ENCODE measurements at regions not wholly inside any gene's neighbourhood (a gene's known extent, or its start where the extent isn't known, plus 50 kb on each side); places are given as distances from the start of the nearest gene placed in this dataset.

DNA sequence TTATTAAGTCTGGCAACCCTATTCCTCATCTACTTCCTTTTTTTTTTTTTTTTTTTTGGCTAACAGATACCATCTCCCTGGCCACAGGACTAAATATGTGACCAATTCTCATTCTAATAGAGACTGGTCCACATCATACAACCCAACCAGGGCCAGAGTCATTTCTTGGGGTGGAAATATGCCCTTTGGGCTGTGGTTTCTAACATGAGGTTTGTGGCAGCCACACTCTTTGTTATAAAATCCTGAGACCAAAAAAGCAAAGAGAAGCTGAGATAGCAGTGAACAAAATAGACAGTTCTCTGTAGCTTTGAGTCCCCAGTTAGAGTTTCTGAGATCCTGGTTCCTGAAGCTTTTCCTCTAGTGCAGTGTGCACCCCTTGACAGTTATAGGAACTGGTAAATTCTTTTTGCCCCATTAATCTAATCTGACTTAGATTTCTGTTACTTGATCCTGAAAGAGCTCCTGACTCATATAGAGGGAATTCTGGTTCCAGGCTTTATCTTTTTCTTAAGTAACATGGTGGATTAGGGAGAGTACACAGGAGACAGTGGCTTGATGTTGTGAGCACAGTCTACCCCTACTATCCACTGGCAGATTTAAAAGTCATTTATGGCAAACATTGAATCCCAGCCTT, 86.8 kb downstream of the MAIP1 start:
- Mint-ChIP-seq H3K4me1 (no peaks in the 10 kb centered on the region), H3K36me3 (ENCODE audit: low read depth) (no peaks in the 10 kb centered on the region), H3K4me3 (no peak overlapping the region), H3K27me3 (peaks cover 12% of the 10 kb centered on the region), H3K27ac (no peak overlapping the region), H3K9me3 (peaks cover 11% of the 10 kb centered on the region)
- no peak for DNase-seq
- ChIA-PET CTCF (interaction anchor here (0.6 kb wide), 1 partner anchor 322 kb away, joined by 3 read pairs; no protein-coding TSS in a partner anchor), POLR2A (no interaction called here)

DNA sequence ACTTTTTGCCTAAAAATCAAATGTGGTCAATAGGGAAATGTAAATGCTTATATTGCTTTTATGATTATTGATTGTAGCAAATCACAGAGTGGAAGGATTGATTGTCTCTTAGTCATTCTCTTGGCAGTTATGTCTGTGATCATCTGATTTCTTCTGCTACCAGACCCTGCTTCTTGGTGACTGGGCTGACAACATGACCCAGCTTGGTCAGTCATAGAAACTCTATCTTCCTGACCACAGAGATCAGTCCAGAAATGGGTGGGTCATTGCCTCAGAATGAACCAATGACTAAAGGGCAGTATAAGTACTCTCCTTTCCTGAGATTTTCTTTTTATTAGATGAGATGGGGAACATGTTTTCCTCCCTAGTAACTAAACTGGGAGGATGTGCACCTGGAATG, 87.6 kb downstream of the MAIP1 start:
- H3K9me3 Mint-ChIP-seq = peaks cover 11% of the 10 kb centered on the region
- no peak for DNase-seq
- H3K27ac Mint-ChIP-seq = no peak overlapping the region
- CTCF ChIA-PET = no interaction called here
- no peak overlapping the region for H3K4me3 Mint-ChIP-seq
- no peaks in the 10 kb centered on the region for H3K36me3 Mint-ChIP-seq (ENCODE audit: low read depth)
- POLR2A ChIA-PET = no interaction called here
- H3K4me1 Mint-ChIP-seq = no peaks in the 10 kb centered on the region
- peaks cover 12% of the 10 kb centered on the region for H3K27me3 Mint-ChIP-seq

DNA sequence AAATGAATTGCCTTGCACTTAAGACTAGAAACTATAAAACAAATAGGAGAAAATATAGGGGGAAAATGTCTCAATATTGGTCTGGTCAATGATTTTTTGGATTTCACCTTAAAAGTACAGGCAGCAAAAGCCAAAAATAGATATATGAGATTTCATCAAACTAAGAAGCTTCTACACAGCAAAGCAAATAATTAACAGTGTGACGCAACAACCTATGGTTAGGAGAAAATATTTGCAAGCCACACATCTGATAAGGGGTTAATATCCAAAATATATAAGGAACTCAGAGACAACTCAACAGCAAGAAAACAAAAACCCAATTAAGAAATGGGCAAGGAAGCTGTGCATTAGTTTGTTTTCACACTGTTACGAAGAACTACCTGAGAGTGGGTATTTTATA, 89.1 kb downstream of the MAIP1 start:
- Mint-ChIP-seq H3K27me3 (peaks cover 16% of the 10 kb centered on the region), H3K36me3 (ENCODE audit: low read depth) (no peaks in the 10 kb centered on the region), H3K4me1 (no peaks in the 10 kb centered on the region), H3K9me3 (peaks cover 11% of the 10 kb centered on the region), H3K4me3 (no peak overlapping the region), H3K27ac (no peak overlapping the region)
- CTCF ChIA-PET = no interaction called here
- POLR2A ChIA-PET = no interaction called here
- no peak for DNase-seq

DNA sequence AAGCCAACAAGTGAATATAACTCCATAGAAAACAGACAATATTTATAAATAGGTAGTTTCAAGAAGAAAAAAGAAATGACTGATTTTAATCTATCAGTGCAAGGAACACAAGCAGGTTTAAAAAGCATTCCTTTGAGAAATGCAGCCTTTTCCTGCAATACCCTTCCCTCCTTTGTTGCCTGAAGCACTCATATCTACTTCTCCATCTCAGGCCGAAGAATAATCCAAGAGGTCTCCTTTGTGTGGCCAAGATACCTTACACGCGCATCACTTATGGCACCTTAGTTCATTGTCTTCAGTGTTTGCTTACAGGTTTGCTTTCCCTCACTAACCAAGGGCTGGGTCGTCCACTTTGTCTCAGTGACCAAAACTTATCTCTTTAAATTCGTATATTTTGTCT, 93.0 kb downstream of the MAIP1 start:
- Mint-ChIP-seq H3K9me3 (peaks cover 11% of the 10 kb centered on the region), H3K4me1 (no peaks in the 10 kb centered on the region), H3K4me3 (no peak overlapping the region), H3K36me3 (ENCODE audit: low read depth) (no peaks in the 10 kb centered on the region), H3K27ac (no peak overlapping the region), H3K27me3 (peaks cover 25% of the 10 kb centered on the region)
- no peak for DNase-seq
- ChIA-PET CTCF (no interaction called here), POLR2A (no interaction called here)

- Mint-ChIP-seq H3K36me3 (ENCODE audit: low read depth) (no peaks in the 10 kb centered on the region), H3K27me3 (peaks cover 25% of the 10 kb centered on the region), H3K27ac (no peak overlapping the region), H3K9me3 (peaks cover 9% of the 10 kb centered on the region), H3K4me3 (no peak overlapping the region), H3K4me1 (no peaks in the 10 kb centered on the region)
- POLR2A ChIA-PET = no interaction called here
- no peak for DNase-seq
- CTCF ChIA-PET = no interaction called here
Measured at GRCh38 chr2:200049086-200049485, 93.7 kb downstream of the MAIP1 start.

- POLR2A ChIA-PET = no interaction called here
- H3K4me1 Mint-ChIP-seq = no peaks in the 10 kb centered on the region
- DNase-seq = no peak
- H3K27me3 Mint-ChIP-seq = peaks cover 27% of the 10 kb centered on the region
- no peak overlapping the region for H3K4me3 Mint-ChIP-seq
- H3K27ac Mint-ChIP-seq = no peak overlapping the region
- H3K9me3 Mint-ChIP-seq = peaks cover 6% of the 10 kb centered on the region
- H3K36me3 Mint-ChIP-seq (ENCODE audit: low read depth) = no peaks in the 10 kb centered on the region
- CTCF ChIA-PET = interaction anchor here (0.7 kb wide), 1 partner anchor 41 kb away, joined by 3 read pairs; no protein-coding TSS in a partner anchor
Measured at GRCh38 chr2:200050921-200051610, 95.7 kb downstream of the MAIP1 start.

DNA sequence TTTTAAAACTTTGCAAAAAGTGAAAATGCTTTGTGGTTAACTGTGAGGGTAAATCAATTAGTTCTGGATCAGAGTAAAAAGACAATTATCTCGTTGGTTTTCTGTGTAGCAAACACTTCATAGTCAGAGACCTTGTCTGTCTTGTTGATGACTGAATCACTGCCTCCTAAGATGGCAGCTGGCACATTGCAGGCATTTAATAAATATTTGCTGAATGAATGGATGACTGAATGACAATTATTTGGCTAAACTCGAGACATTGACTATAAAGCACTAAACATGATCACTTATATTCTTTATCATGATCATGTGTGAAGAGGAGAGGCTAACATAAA, 96.2 kb downstream of the MAIP1 start:
- no peak for DNase-seq
- Mint-ChIP-seq H3K36me3 (ENCODE audit: low read depth) (no peaks in the 10 kb centered on the region), H3K9me3 (peaks cover 2% of the 10 kb centered on the region), H3K27ac (no peak overlapping the region), H3K4me3 (no peak overlapping the region), H3K27me3 (peaks cover 27% of the 10 kb centered on the region), H3K4me1 (no peaks in the 10 kb centered on the region)
- POLR2A ChIA-PET = no interaction called here
- CTCF ChIA-PET = no interaction called here

- Mint-ChIP-seq H3K27ac (no peak overlapping the region), H3K4me1 (no peaks in the 10 kb centered on the region), H3K9me3 (peaks cover 3% of the 10 kb centered on the region), H3K36me3 (ENCODE audit: low read depth) (no peaks in the 10 kb centered on the region), H3K4me3 (no peak overlapping the region), H3K27me3 (peaks cover 31% of the 10 kb centered on the region)
- ChIA-PET CTCF (no interaction called here), POLR2A (no interaction called here)
- no peak for DNase-seq
Measured at GRCh38 chr2:200052627-200053026, 97.2 kb downstream of the MAIP1 start.

GRCh38 chr2:200054681-200055468, 99.5 kb downstream of the MAIP1 start:
- Mint-ChIP-seq H3K27ac (no peak overlapping the region), H3K4me3 (no peak overlapping the region), H3K27me3 (peaks cover 38% of the 10 kb centered on the region), H3K36me3 (ENCODE audit: low read depth) (no peaks in the 10 kb centered on the region), H3K9me3 (peaks cover 4% of the 10 kb centered on the region), H3K4me1 (no peaks in the 10 kb centered on the region)
- ChIA-PET CTCF (no interaction called here), POLR2A (no interaction called here)
- DNase-seq = no peak

GRCh38 chr2:200056105-200056504, 100.7 kb downstream of the MAIP1 start:
- no peak for DNase-seq
- H3K36me3 Mint-ChIP-seq (ENCODE audit: low read depth) = no peaks in the 10 kb centered on the region
- no peak overlapping the region for H3K4me3 Mint-ChIP-seq
- ChIA-PET CTCF (no interaction called here), POLR2A (no interaction called here)
- peaks cover 31% of the 10 kb centered on the region for H3K27me3 Mint-ChIP-seq
- H3K27ac Mint-ChIP-seq = no peak overlapping the region
- no peaks in the 10 kb centered on the region for H3K4me1 Mint-ChIP-seq
- peaks cover 4% of the 10 kb centered on the region for H3K9me3 Mint-ChIP-seq

- no peaks in the 10 kb centered on the region for H3K36me3 Mint-ChIP-seq (ENCODE audit: low read depth)
- POLR2A ChIA-PET = no interaction called here
- CTCF ChIA-PET = no interaction called here
Measured at GRCh38 chr2:200063155-200063554, 107.8 kb downstream of the MAIP1 start.

GRCh38 chr2:200064879-200065278, 109.5 kb downstream of the MAIP1 start:
- ChIA-PET POLR2A (no interaction called here), CTCF (interaction anchor here (0.5 kb wide), 1 partner anchor 262 kb away, joined by 4 read pairs; no protein-coding TSS in a partner anchor)
- Mint-ChIP-seq H3K9me3 (no peaks in the 10 kb centered on the region), H3K4me1 (no peaks in the 10 kb centered on the region), H3K4me3 (no peak overlapping the region), H3K27me3 (peaks cover 27% of the 10 kb centered on the region), H3K27ac (no peak overlapping the region), H3K36me3 (ENCODE audit: low read depth) (no peaks in the 10 kb centered on the region)
- DNase-seq = no peak

More at GRCh38 chr2:200063155-200063554, 107.8 kb downstream of the MAIP1 start:
- H3K4me1 Mint-ChIP-seq = no peaks in the 10 kb centered on the region
- H3K27me3 Mint-ChIP-seq = peaks cover 39% of the 10 kb centered on the region
- no peaks in the 10 kb centered on the region for H3K9me3 Mint-ChIP-seq
- H3K27ac Mint-ChIP-seq = no peak overlapping the region
- H3K4me3 Mint-ChIP-seq = no peak overlapping the region
- DNase-seq = no peak

- ChIA-PET POLR2A (no interaction called here), CTCF (no interaction called here)
- no peak overlapping the region for H3K4me3 Mint-ChIP-seq
- no peaks in the 10 kb centered on the region for H3K4me1 Mint-ChIP-seq
- DNase-seq = no peak
- H3K36me3 Mint-ChIP-seq (ENCODE audit: low read depth) = no peaks in the 10 kb centered on the region
- H3K27me3 Mint-ChIP-seq = peaks cover 27% of the 10 kb centered on the region
- H3K27ac Mint-ChIP-seq = no peak overlapping the region
- no peaks in the 10 kb centered on the region for H3K9me3 Mint-ChIP-seq
Measured at GRCh38 chr2:200065477-200065876, 110.1 kb downstream of the MAIP1 start.

Data from activated CD4-positive, alpha-beta T cell treated with anti-CD3 and anti-CD28 coated beads, Interleukin-2, amount 10 ng/mL, durations not matched to agents 7 days and 5 days (primary cell).